ENCODE measurements at regions not wholly inside any gene's neighbourhood (a gene's known extent, or its start where the extent isn't known, plus 50 kb on each side); places are given as distances from the start of the nearest gene placed in this dataset.

- 52 to 65% (median 56%) methylated on average over 3 of the region's 3 CpGs for WGBS, 3 donors
Observed at GRCh38 chr2:118168615-118169014, 80.3 kb downstream of the INSIG2 start.

GRCh38 chr2:118167026-118167425 lies 78.8 kb downstream of the INSIG2 start:
- no peaks in the 10 kb centered on the region for H3K36me3 ChIP-seq
- intact Hi-C loops (cut with DNase I): no loop called here
- no peak for TF ChIP-seq CTCF (IDR thresholded peaks at IDR 0.05)
- no peak for TF ChIP-seq POLR2A (IDR thresholded peaks at IDR 0.05)
- TF ChIP-seq EP300 (IDR thresholded peaks at IDR 0.05): no peak
- no peak for DNase-seq
- no peak overlapping the region for H3K4me3 ChIP-seq
- 61 to 72% (median 72%) methylated on average over 2 of the region's 2 CpGs for WGBS, 3 donors
- H3K9me3 ChIP-seq: no peaks in the 10 kb centered on the region
- no peaks in the 10 kb centered on the region for H3K27me3 ChIP-seq
- peaks cover 5% of the 10 kb centered on the region for H3K4me1 ChIP-seq (ENCODE audit: insufficient read depth)
- H3K27ac ChIP-seq: no peak overlapping the region

More at GRCh38 chr2:118168615-118169014, 80.3 kb downstream of the INSIG2 start:
- Histone ChIP-seq H3K4me3 (no peak overlapping the region), H3K36me3 (no peaks in the 10 kb centered on the region), H3K27me3 (no peaks in the 10 kb centered on the region), H3K4me1 (ENCODE audit: insufficient read depth) (peaks cover 5% of the 10 kb centered on the region), H3K9me3 (no peaks in the 10 kb centered on the region), H3K27ac (no peak overlapping the region)
- intact Hi-C loops (cut with DNase I): no loop called here
- no peak for DNase-seq
- no peak for TF ChIP-seq CTCF (IDR thresholded peaks at IDR 0.05)
- no peak for TF ChIP-seq EP300 (IDR thresholded peaks at IDR 0.05)

GRCh38 chr2:118166242-118166641 lies 78.0 kb downstream of the INSIG2 start:
- Histone ChIP-seq H3K4me3 (no peak overlapping the region), H3K36me3 (no peaks in the 10 kb centered on the region), H3K4me1 (ENCODE audit: insufficient read depth) (peaks cover 5% of the 10 kb centered on the region), H3K27ac (no peak overlapping the region), H3K27me3 (no peaks in the 10 kb centered on the region), H3K9me3 (no peaks in the 10 kb centered on the region)
- DNase-seq: no peak
- intact Hi-C loops (cut with DNase I): no loop called here
- TF ChIP-seq POLR2A (IDR thresholded peaks at IDR 0.05) (no peak), EP300 (IDR thresholded peaks at IDR 0.05) (no peak), CTCF (IDR thresholded peaks at IDR 0.05) (no peak)

- WGBS, 3 donors: 87 to 96% (median 93%) methylated on average over 2 of the region's 2 CpGs
- intact Hi-C loops (cut with DNase I): no loop called here
Observed at GRCh38 chr2:118165595-118165994, 77.3 kb downstream of the INSIG2 start.

More at GRCh38 chr2:118165595-118165994, 77.3 kb downstream of the INSIG2 start:
- H3K27me3 ChIP-seq: no peaks in the 10 kb centered on the region
- H3K27ac ChIP-seq: no peak overlapping the region
- DNase-seq: no peak
- H3K4me1 ChIP-seq (ENCODE audit: insufficient read depth): peaks cover 5% of the 10 kb centered on the region
- no peak for TF ChIP-seq CTCF (IDR thresholded peaks at IDR 0.05)
- TF ChIP-seq EP300 (IDR thresholded peaks at IDR 0.05): no peak
- no peak overlapping the region for H3K4me3 ChIP-seq
- no peaks in the 10 kb centered on the region for H3K36me3 ChIP-seq
- no peaks in the 10 kb centered on the region for H3K9me3 ChIP-seq

Measured in ovary (tissue), 7 donors.